HepG2 (cell line): ENCODE measurements at regions not wholly inside any gene's neighbourhood (a gene's known extent, or its start where the extent isn't known, plus 50 kb on each side); places are given as distances from the start of the nearest gene placed in this dataset.

ENCODE experiments used
- ATAC-seq: fragments of 200-7000 bp; cut with Tn5 transposase; 3 replicates; pipeline ENCODE4 v1.9.1; 2020; ENCODE audit warnings: mild to moderate bottlenecking, moderate library complexity
- BruUV-seq: library from RNA; stranded (reverse); fragments of 400-500 nt; replicated peaks from 2 replicates; lab custom pipeline; 2021; lab: Mats Ljungman, UMichigan
- CTCF ChIA-PET: fragments of 300-600 bp; formaldehyde crosslinking; extraction: SDS; loops from one replicate; lab custom pipeline; 2021; ENCODE audit warnings: low total read pairs, inconsistent platforms, low intra/inter-chr PET ratio; lab: Yijun Ruan, JAX
- POLR2A ChIA-PET: fragments of 350-600 bp; sonication (Branson Sonifier 250); formaldehyde crosslinking; loops from one replicate; lab custom pipeline; 2020; ENCODE audit warnings: antibody characterized with exemption, inconsistent platforms; lab: Yijun Ruan, JAX
- DNase-seq: peaks from one replicate; pipeline ENCODE4 v3.0.0-alpha.2; 2015; ENCODE audit warnings: low spot score
- FAIRE-seq: peaks from 3 replicates; lab custom pipeline; 2011; peaks lifted over from hg19 to GRCh38; lab: Jason Lieb, UNC
- H2AFZ ChIP-seq: one replicate; pipeline ENCODE4 v1.6.1; 2011; ENCODE audit warnings: low read length, inconsistent platforms
- H3K27ac ChIP-seq: fragments of 300-600 bp; 3 replicates; pipeline ENCODE4 v1.8.0; 2011; ENCODE audit warnings: mixed run types, mild to moderate bottlenecking, mixed read lengths, low read length, inconsistent platforms; ENCODE audit not compliant: insufficient read depth; ENCODE audit errors: extremely low read length
- H3K27me3 ChIP-seq, 2 experiments: fragments of 200-600 bp in 1 of 2; 2 replicates in 1 of 2; 3 replicates in 1 of 2; pipeline versions ENCODE4 v1.6.0 to v1.8.0; 2011; ENCODE audit warnings: low read length in 2 of 2, mild to moderate bottlenecking in 2 of 2, moderate library complexity in 2 of 2, inconsistent platforms in 1 of 2; ENCODE audit not compliant: insufficient read depth in 2 of 2, control insufficient read depth in 1 of 2
- H3K36me3 ChIP-seq, 2 experiments: fragments of 200-600 bp in 1 of 2; replicated peaks in 1 of 2; 2 replicates in 1 of 2; 3 replicates in 1 of 2; pipeline versions ENCODE4 v1.5.1 to v1.8.0; 2011; ENCODE audit warnings: low read length in 2 of 2, inconsistent platforms in 1 of 2; ENCODE audit not compliant: insufficient read depth in 2 of 2, control insufficient read depth in 1 of 2
- H3K4me1 ChIP-seq: 2 replicates; pipeline ENCODE4 v1.5.1; 2012; ENCODE audit warnings: low read length, inconsistent platforms; ENCODE audit not compliant: insufficient read depth
- H3K4me2 ChIP-seq: 2 replicates; pipeline ENCODE4 v1.6.0; 2011; ENCODE audit warnings: low read depth, low read length, inconsistent platforms
- H3K4me3 ChIP-seq, 3 experiments: fragments of 200-600 bp in 1 of 3; sonication (generic), shearing (Covaris generic) in 1 of 3; replicated peaks in 1 of 3; 2 replicates each; pipeline ENCODE4 v1.5.1; 2011 to 2016; ENCODE audit warnings: low read length in 3 of 3, inconsistent platforms in 2 of 3, low read depth in 2 of 3, mild to moderate bottlenecking in 2 of 3, control low read depth in 1 of 3, mixed read lengths in 1 of 3; ENCODE audit not compliant: insufficient read depth in 1 of 3
- H3K79me2 ChIP-seq: one replicate; pipeline ENCODE4 v1.6.1; 2011; ENCODE audit warnings: low read length, inconsistent platforms; ENCODE audit not compliant: insufficient read depth
- H3K9ac ChIP-seq: 2 replicates; pipeline ENCODE4 v1.6.0; 2011; ENCODE audit warnings: mild to moderate bottlenecking, low read depth, low read length, inconsistent platforms; ENCODE audit not compliant: insufficient read depth
- H3K9me3 ChIP-seq: 2 replicates; pipeline ENCODE4 v1.5.1; 2012; ENCODE audit warnings: mild to moderate bottlenecking, low read length
- H4K20me1 ChIP-seq: 2 replicates; pipeline ENCODE4 v1.6.0; 2011; ENCODE audit warnings: inconsistent platforms, mild to moderate bottlenecking, low read length, moderate library complexity; ENCODE audit not compliant: insufficient read depth
- MATR3 ChIP-seq: sonication (generic); formaldehyde crosslinking; IDR thresholded peaks from 2 replicates; pipeline ENCODE4 v1.4.0; 2020; ENCODE audit warnings: missing genetic modification reagents
- NFYC ChIP-seq: IDR thresholded peaks from 2 replicates; pipeline ENCODE4 v1.6.1; 2016; ENCODE audit warnings: missing genetic modification reagents, missing compliant biosample characterization
- PAXIP1 ChIP-seq: sonication (generic); formaldehyde crosslinking; conservative IDR thresholded peaks from 2 replicates; pipeline ENCODE4 v1.4.0; 2020; ENCODE audit warnings: mild to moderate bottlenecking, missing genetic modification reagents, moderate library complexity
- RBM22 ChIP-seq: fragments of 200-400 bp; formaldehyde crosslinking; optimal IDR thresholded peaks from 2 replicates; pipeline ENCODE3; 2017; ENCODE audit warnings: mild to moderate bottlenecking, low read length, moderate library complexity
- ZNF121 ChIP-seq: sonication (generic); formaldehyde crosslinking; IDR thresholded peaks from 2 replicates; pipeline ENCODE4 v1.5.0; 2020; ENCODE audit warnings: mild to moderate bottlenecking, missing genetic modification reagents
- ZNF207 ChIP-seq: fragments of 450-650 bp; IDR thresholded peaks from 2 replicates; pipeline ENCODE4 v1.6.1; 2016; ENCODE audit warnings: antibody characterized with exemption, borderline replicate concordance
- ZNF337 ChIP-seq: sonication (generic); formaldehyde crosslinking; IDR thresholded peaks from 2 replicates; pipeline ENCODE4 v1.5.1; 2020; ENCODE audit warnings: missing genetic modification reagents, low read depth, mild to moderate bottlenecking, borderline replicate concordance
- ZNF496 ChIP-seq: sonication (generic); formaldehyde crosslinking; IDR thresholded peaks from 2 replicates; pipeline ENCODE4 v1.8.1; 2023; ENCODE audit warnings: mild to moderate bottlenecking, moderate library complexity, missing genetic modification reagents; ENCODE audit not compliant: insufficient replicate concordance
- WGBS: methylation state at CpG from one replicate; pipeline ENCODE4 v1.1.6; 2017; ENCODE audit warnings: low lambda C conversion rate; 5-methylcytosine and 5-hydroxymethylcytosine counted together
- in situ Hi-C: cut with HindIII; loops from 2 replicates; pipeline ENCODE4 v1.10.0; 2017; ENCODE audit warnings: low pct_unique_long_range_greater_than_20kb; ENCODE audit not compliant: extremely low pct_ligation_motif_present
- intact Hi-C: fragments of 100-400 bp; cut with micrococcal nuclease; formaldehyde crosslinking; loops from one replicate; pipeline ENCODE4 v1.10.0; 2022; ENCODE audit not compliant: unreplicated experiment

- Histone ChIP-seq H3K4me2 (no peak overlapping the region), H4K20me1 (no peaks in the 10 kb centered on the region), H3K27ac (no peak overlapping the region), H2AFZ (no peak overlapping the region), H3K4me3 (no peak overlapping the region), H3K36me3 (no peaks in the 10 kb centered on the region), H3K9ac (no peak overlapping the region), H3K27me3 (peaks cover 1 to 9% of the 10 kb centered on the region in 2 experiments; a peak in 2 of 5 replicates), H3K9me3 (no peaks in the 10 kb centered on the region), H3K79me2 (no peaks in the 10 kb centered on the region), H3K4me1 (no peaks in the 10 kb centered on the region)
- in situ Hi-C loops = no loop called here
- DNase-seq (no peak), ATAC-seq (no peak), FAIRE-seq (no peak)
- TF ChIP-seq RBM22 (no peak), ZNF337 (no peak), ZNF121 (CRISPR knock-in tag) (no peak), NFYC (CRISPR knock-in tag) (no peak), PAXIP1 (CRISPR knock-in tag) (no peak), MATR3 (CRISPR knock-in tag) (no peak), ZNF496 (CRISPR knock-in tag) (no peak), ZNF207 (no peak)
- WGBS = 19% methylated on average over 2 of the region's 3 CpGs
- intact Hi-C loops = no loop called here
- POLR2A ChIA-PET = interaction anchor here (0.6 kb wide), 1 partner anchor 8 kb away, joined by 3 read pairs; no protein-coding TSS in a partner anchor
- CTCF ChIA-PET = no interaction called here
- BruUV-seq = no TSS peak
These were observed 379.1 kb downstream of the SIPA1L2 start for GRCh38 chr1:232250838-232251237.
